Cardiac fibroblast (primary cell): ENCODE measurements at regions not wholly inside any gene's neighbourhood (a gene's known extent, or its start where the extent isn't known, plus 50 kb on each side); places are given as distances from the start of the nearest gene placed in this dataset.
A peak's percentile ranks its signal among the peaks of the same experiment; 100 is the strongest.

Experiments used
- DNase-seq, 2 donors: peaks; one replicate each; pipeline versions ENCODE4 v3.0.0 to v3.0.0-alpha.2; 2010; ENCODE audit warnings: low read depth in 2 of 2
- H3K4me3 ChIP-seq, 2 donors: replicated peaks in 1 of 2; 1 replicate in 1 of 2; 2 replicates in 1 of 2; pipeline ENCODE4 v1.5.1; 2011; ENCODE audit warnings: low read depth in 2 of 2, low read length in 2 of 2, mild to moderate bottlenecking in 2 of 2, moderate library complexity in 1 of 2
- CTCF ChIP-seq: IDR thresholded peaks from one replicate; pipeline ENCODE4 v1.5.1; 2011; ENCODE audit warnings: low read depth, mild to moderate bottlenecking, low read length, inconsistent platforms

DNA sequence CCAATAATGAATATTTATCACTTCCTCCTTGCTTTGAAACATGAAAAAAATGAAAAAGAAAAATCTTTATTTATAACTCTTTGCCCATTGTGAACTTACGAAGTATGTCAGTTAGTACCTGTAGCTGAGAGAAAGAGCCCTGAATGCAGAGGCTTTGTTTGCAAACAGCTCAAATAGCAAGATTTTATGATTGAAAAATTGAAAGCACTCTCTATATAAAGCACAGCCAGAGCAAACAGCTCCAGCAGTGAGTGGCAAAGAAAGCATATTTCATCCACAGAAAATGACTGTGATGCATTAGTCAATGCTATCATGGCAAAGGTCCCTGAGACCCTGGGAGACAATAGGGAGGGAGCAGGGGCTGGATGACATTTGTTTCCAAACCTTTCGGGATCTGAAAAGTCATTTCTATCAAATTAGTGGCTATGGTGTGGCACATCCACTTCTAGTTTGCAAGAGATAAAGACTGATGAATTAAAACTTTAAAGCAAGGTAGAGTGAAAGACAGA, 576.1 kb downstream of the OTOL1 start:
- DNase-seq: no peak
- H3K4me3 ChIP-seq: no peak overlapping the region
- TF ChIP-seq CTCF: no peak

- no peak for TF ChIP-seq CTCF
- H3K4me3 ChIP-seq: no peak overlapping the region
- no peak for DNase-seq
These were observed 576.9 kb downstream of the OTOL1 start for GRCh38 chr3:162073422-162073975.

GRCh38 chr3:162077108-162077507, 580.5 kb downstream of the OTOL1 start:
- no peak overlapping the region for H3K4me3 ChIP-seq
- peak in 1 of 2 donors; percentile 4 for DNase-seq
- no peak for TF ChIP-seq CTCF

- H3K4me3 ChIP-seq: no peak overlapping the region
- peak in 1 of 2 donors; percentile 11 for DNase-seq
- no peak for TF ChIP-seq CTCF
These were observed 585.9 kb downstream of the OTOL1 start for GRCh38 chr3:162082516-162082915.

GRCh38 chr3:162087361-162087760, 590.8 kb downstream of the OTOL1 start:
- no peak for DNase-seq
- no peak overlapping the region for H3K4me3 ChIP-seq
- no peak for TF ChIP-seq CTCF

- TF ChIP-seq CTCF: no peak
- no peak for DNase-seq
- H3K4me3 ChIP-seq: no peak overlapping the region
These were observed 596.1 kb downstream of the OTOL1 start for GRCh38 chr3:162092751-162093150.

DNA sequence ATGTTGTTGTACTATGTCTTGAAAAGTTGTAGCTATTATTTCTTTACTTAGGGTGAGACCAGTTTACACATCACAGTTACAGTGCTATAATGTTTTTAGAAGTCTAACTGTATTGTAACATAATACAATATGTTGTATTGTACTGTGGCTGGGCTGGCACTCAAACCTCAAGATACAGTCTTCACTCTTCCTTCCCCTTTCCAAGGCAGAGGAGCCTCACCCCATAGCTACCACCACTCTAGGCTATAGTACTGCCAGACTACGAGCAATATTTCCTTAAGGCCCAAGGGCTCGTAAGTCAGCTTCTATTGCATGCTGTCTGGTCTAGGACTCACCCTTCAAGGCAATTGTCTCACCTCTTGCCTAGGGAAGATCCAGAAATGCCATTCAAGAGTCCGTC, 597.7 kb downstream of the OTOL1 start:
- TF ChIP-seq CTCF: no peak
- no peak for DNase-seq
- no peak overlapping the region for H3K4me3 ChIP-seq
